ENCODE measurements at regions not wholly inside any gene's neighbourhood (a gene's known extent, or its start where the extent isn't known, plus 50 kb on each side); places are given as distances from the start of the nearest gene placed in this dataset.
"Not testable (repeated sequence)": the region's sequence is repeated elsewhere in the genome, so short reads cannot be mapped to it uniquely, and the experiment has no call there.

DNA sequence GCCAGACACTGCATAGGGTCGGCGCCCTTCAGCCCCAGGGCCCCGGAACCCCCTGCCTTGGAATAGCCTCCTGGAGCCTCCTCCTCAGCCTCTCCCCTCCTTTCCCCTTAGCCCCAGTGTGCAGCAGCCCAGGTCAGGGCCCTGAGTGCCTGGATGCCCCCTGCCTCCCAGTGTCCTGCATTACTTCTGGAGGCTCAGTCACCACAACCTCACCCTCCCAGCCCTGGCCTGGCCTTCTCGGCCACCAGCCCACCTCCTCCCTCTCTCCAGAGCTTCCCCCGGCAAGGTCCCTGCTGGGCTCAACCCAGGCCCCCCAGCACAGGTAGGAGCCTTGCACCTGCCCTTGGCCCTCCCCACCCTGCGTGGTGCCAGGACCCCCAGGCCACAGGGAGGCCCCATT lies 119.0 kb downstream of the TMEM121 start:
- H3K9me3 ChIP-seq (ENCODE audit: control insufficient read depth, low read depth, low read length), result peaks cover 28% of the 10 kb centered on the region
- H3K9ac ChIP-seq (ENCODE audit: low read length); H3K4me1 ChIP-seq (ENCODE audit: control insufficient read depth, low read depth, low read length); H3K36me3 ChIP-seq (ENCODE audit: control insufficient read depth, low read depth, low read length); H3K4me3 ChIP-seq (ENCODE audit: low read length); H3K27ac ChIP-seq (ENCODE audit: low read length); H3K27me3 ChIP-seq (ENCODE audit: control insufficient read depth, insufficient read depth, low read length): not testable (repeated sequence)

DNA sequence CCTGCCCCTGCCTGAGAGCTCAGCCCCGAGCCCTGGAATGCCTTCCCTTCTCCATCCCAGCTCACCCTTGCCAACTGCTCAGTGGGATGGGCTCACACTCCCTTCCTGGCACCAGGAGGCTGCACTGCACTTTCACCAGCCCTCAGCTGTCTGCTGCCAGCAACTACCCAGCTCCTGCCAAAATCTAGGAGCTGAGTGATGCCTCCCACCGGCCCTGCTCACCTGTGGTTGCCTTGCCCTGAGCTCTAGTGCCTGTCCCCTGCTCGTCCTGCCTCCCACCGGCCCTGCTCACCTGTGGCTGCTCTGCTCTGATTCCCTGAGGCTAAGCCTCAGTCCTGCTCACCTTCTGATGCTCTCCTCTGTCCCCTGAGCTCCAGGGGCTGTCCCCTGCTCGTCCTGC lies 119.8 kb downstream of the TMEM121 start:
- Histone ChIP-seq H3K27ac (ENCODE audit: low read length) (no peak overlapping the region), H3K4me1 (ENCODE audit: control insufficient read depth, low read depth, low read length) (no peaks in the 10 kb centered on the region), H3K36me3 (ENCODE audit: control insufficient read depth, low read depth, low read length) (no peaks in the 10 kb centered on the region), H3K4me3 (ENCODE audit: low read length) (no peak overlapping the region), H3K9ac (ENCODE audit: low read length) (no peak overlapping the region), H3K27me3 (ENCODE audit: control insufficient read depth, insufficient read depth, low read length) (no peaks in the 10 kb centered on the region), H3K9me3 (ENCODE audit: control insufficient read depth, low read depth, low read length) (peaks cover 30% of the 10 kb centered on the region)

DNA sequence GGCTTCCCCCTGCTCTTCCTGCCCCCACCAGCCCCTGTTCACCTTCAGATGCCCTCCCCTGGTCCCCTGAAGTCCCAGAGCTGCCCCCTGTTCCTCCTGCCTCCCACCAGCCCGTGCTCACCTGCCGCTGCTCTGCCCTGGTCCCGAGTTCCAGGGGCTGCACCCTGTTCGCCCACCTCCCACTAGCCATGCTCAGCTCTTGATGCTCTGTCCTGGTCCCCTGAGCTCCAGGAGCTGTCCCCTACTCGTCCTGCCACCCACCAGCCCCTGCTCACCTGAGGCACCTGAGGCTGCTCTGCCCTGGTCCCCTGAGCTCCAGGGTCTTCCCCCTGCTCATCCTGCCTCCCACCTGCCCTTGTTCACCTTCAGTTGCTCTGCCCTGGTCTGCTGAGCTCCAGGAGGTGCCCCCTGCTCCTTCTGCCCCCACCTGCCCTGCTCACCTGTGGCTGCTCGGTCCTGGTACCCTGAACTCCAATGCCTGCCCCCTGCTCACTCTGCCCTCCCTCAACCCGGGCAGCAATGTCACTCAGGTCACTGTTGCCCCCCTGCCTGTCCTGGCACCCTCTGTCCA lies 120.4 kb downstream of the TMEM121 start:
- H3K9me3 ChIP-seq (ENCODE audit: control insufficient read depth, low read depth, low read length), result peaks cover 30% of the 10 kb centered on the region
- not testable (repeated sequence) for H3K4me1 ChIP-seq (ENCODE audit: control insufficient read depth, low read depth, low read length)

DNA sequence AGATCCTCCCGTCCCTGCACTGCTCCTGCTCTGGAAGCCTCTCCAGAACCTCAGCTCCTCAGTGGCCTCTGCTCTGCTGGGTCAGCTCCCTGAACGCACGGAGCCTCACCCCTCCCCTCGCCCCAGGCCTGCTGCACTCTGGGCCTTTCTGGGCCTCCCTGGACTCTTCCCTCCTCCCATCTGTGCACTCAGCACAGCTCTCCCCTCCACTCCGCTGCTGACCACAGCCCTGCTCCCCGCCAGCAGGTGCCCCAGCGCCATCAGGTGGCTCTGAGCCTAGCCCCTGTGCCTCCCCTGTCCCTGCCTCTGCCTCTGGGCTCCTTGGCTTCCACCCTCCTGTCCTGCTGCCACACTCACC lies 121.0 kb downstream of the TMEM121 start:
- not testable (repeated sequence) for H3K27me3 ChIP-seq (ENCODE audit: control insufficient read depth, insufficient read depth, low read length); H3K27ac ChIP-seq (ENCODE audit: low read length); H3K4me1 ChIP-seq (ENCODE audit: control insufficient read depth, low read depth, low read length); H3K9ac ChIP-seq (ENCODE audit: low read length); H3K4me3 ChIP-seq (ENCODE audit: low read length); H3K36me3 ChIP-seq (ENCODE audit: control insufficient read depth, low read depth, low read length)
- H3K9me3 ChIP-seq (ENCODE audit: control insufficient read depth, low read depth, low read length), result peaks cover 30% of the 10 kb centered on the region

More for the DNA sequence above, 120.4 kb downstream of the TMEM121 start:
- not testable (repeated sequence) for H3K4me3 ChIP-seq (ENCODE audit: low read length); H3K9ac ChIP-seq (ENCODE audit: low read length); H3K27ac ChIP-seq (ENCODE audit: low read length); H3K27me3 ChIP-seq (ENCODE audit: control insufficient read depth, insufficient read depth, low read length); H3K36me3 ChIP-seq (ENCODE audit: control insufficient read depth, low read depth, low read length)

DNA sequence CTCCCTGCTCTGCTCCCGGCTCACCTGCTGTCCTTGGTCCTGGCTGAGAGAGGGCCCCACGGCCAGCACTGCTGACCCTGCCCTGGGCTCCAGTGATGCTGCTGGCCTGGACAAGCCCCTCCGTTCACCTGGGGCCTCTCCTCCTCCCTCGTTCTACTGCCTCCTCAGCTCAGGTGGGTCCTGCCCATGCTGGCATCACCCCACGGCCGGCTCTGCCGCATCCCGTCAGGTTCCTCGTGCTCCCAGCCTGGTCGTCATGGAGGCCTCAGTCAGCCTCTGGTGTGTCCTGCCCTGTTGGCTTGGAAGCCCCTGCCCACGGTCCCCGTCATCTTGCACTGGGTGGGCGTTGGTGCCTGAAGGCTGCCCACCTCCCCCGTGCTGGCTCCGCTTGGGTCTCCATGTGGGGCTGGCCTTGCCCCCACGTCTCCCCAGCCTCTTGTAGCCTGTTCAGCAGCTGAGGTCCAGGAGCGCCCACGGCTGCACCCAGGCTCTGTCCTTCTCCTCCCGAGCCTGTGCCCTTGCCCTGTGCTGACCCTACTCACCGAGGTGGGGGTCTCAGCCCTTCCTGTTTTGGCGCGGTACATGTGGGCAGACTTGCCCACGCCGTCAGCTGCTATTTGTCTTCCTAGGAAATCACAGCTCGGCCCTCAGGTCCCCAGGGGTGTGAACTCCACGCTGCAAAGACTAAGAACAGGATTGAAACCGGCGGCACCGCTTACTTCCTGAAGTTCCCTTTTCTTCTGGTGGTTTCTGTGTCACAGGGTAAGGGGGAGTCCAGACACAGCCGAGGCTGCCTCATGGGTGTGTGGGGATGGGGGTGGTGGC lies 121.6 kb downstream of the TMEM121 start:
- H3K36me3 ChIP-seq (ENCODE audit: control insufficient read depth, low read depth, low read length), result no peaks in the 10 kb centered on the region
- peaks cover 30% of the 10 kb centered on the region for H3K9me3 ChIP-seq (ENCODE audit: control insufficient read depth, low read depth, low read length)
- no peak overlapping the region for H3K27ac ChIP-seq (ENCODE audit: low read length)
- no peak overlapping the region for H3K9ac ChIP-seq (ENCODE audit: low read length)
- no peak overlapping the region for H3K4me3 ChIP-seq (ENCODE audit: low read length)
- no peaks in the 10 kb centered on the region for H3K27me3 ChIP-seq (ENCODE audit: control insufficient read depth, insufficient read depth, low read length)
- no peaks in the 10 kb centered on the region for H3K4me1 ChIP-seq (ENCODE audit: control insufficient read depth, low read depth, low read length)

DNA sequence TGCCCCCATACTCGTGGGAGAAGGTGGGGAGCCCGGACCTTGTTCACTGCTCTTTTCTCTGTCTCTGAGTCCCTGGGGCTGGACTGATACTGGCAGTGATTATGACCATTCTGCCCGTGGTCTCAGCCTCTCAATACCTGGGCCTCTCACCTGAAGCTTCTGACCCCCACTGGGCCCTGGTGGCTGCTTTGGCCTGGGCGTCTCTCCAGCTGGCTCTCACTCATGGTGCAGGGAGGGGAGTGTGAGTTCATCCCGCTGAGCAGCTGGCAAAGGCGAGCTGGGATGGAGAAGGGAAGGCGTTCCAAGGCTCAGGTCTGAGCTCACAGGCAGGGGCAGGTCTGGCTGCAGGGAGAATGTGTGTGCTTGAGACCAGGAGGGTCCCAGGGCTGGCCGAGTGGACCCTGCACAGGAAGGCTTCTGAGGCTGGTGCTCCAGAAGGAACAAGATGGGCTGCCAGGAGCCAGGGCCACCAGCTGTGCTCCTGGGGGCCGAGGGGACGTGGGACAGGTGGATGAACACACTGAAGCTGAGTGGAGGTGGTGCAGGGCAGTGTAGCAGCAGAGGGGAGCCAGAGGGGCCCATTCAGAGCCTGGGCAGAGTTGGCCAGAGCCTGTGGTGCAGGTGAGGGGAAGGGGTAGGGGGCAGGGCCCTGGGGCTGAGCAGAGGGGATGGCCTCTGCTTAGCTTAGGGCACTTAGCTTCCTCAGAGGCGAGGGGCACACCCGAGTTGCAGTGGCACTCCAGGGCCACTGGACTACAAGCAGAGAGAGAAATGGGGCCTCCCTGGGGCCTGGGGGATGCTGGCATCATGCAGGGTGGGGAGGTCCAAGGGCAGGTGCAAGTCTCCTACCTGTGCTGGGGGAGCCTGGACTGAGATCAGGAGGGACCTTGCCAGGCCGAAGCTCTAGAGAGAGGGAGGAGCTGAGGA lies 122.5 kb downstream of the TMEM121 start:
- not testable (repeated sequence) for H3K27ac ChIP-seq (ENCODE audit: low read length); H3K36me3 ChIP-seq (ENCODE audit: control insufficient read depth, low read depth, low read length); H3K4me1 ChIP-seq (ENCODE audit: control insufficient read depth, low read depth, low read length); H3K4me3 ChIP-seq (ENCODE audit: low read length); H3K27me3 ChIP-seq (ENCODE audit: control insufficient read depth, insufficient read depth, low read length); H3K9ac ChIP-seq (ENCODE audit: low read length)
- H3K9me3 ChIP-seq (ENCODE audit: control insufficient read depth, low read depth, low read length), result peaks cover 30% of the 10 kb centered on the region

DNA sequence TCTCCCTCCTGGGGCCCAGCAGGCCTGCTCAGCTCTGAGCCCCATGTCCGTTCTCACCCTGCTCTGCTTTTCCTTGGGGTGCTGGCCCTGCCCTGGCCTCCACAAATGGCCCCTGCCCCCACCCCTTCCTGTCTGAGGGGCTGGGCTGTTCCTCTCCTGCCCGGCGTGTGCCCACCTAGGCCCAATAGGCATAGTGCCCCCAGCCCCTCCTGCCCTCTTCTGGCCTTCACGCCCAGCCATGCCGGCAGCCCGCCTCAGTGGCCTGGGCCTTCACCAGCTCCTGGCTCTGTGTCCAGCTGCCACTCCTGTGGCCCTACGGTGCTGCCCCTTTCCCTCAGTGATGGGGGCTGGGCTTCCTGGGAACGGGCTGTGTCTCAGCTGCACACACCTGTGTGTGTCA lies 125.9 kb downstream of the TMEM121 start:
- H3K4me1 ChIP-seq (ENCODE audit: control insufficient read depth, low read depth, low read length); H3K9ac ChIP-seq (ENCODE audit: low read length); H3K4me3 ChIP-seq (ENCODE audit: low read length); H3K27ac ChIP-seq (ENCODE audit: low read length); H3K27me3 ChIP-seq (ENCODE audit: control insufficient read depth, insufficient read depth, low read length); H3K36me3 ChIP-seq (ENCODE audit: control insufficient read depth, low read depth, low read length): not testable (repeated sequence)
- H3K9me3 ChIP-seq (ENCODE audit: control insufficient read depth, low read depth, low read length), result peaks cover 30% of the 10 kb centered on the region

DNA sequence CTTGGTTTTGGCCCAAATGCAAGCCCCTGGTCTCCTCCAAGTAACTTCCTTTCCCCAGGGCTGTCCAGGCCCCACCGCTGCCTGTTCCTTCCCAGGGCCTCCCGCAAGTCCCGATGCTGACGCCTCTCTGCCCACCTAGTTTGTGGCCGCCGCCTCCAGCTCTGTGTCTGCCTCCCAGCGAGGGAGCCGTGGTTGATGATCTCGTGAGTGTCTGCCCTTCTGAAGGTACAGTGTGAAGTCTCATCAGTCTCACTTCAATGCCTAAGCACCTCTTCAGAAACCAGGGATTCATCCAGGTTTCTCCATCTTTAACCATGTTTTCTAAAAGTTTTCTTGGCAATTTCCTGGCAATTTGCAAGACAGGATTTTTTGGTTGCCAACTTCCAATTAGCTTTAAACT lies 127.5 kb downstream of the TMEM121 start:
- H3K27ac ChIP-seq (ENCODE audit: low read length); H3K4me1 ChIP-seq (ENCODE audit: control insufficient read depth, low read depth, low read length); H3K27me3 ChIP-seq (ENCODE audit: control insufficient read depth, insufficient read depth, low read length); H3K36me3 ChIP-seq (ENCODE audit: control insufficient read depth, low read depth, low read length); H3K4me3 ChIP-seq (ENCODE audit: low read length); H3K9ac ChIP-seq (ENCODE audit: low read length): not testable (repeated sequence)
- H3K9me3 ChIP-seq (ENCODE audit: control insufficient read depth, low read depth, low read length), result peaks cover 26% of the 10 kb centered on the region

DNA sequence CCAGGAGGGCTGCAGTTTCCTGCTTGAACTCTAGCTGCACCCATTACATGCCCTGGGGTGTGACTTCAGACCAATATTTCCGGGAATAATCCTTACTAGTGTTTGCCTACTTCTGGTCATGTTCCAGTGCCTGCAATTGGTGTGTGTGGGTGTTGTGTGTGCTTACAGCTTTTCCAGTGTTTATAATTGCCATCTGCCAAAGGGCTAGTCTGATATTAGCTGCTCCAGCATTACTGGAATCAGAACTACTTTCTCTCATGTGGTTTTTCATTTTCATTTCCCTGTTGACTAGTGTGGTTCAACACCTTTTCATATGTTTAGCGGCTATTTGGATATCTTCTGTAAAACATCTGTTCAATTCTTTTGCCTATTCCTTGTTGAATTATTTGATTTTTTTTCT lies 132.9 kb downstream of the TMEM121 start:
- not testable (repeated sequence) for H3K9ac ChIP-seq (ENCODE audit: low read length); H3K27me3 ChIP-seq (ENCODE audit: control insufficient read depth, insufficient read depth, low read length); H3K4me1 ChIP-seq (ENCODE audit: control insufficient read depth, low read depth, low read length); H3K36me3 ChIP-seq (ENCODE audit: control insufficient read depth, low read depth, low read length); H3K27ac ChIP-seq (ENCODE audit: low read length); H3K4me3 ChIP-seq (ENCODE audit: low read length)
- peaks cover 24% of the 10 kb centered on the region for H3K9me3 ChIP-seq (ENCODE audit: control insufficient read depth, low read depth, low read length)

DNA sequence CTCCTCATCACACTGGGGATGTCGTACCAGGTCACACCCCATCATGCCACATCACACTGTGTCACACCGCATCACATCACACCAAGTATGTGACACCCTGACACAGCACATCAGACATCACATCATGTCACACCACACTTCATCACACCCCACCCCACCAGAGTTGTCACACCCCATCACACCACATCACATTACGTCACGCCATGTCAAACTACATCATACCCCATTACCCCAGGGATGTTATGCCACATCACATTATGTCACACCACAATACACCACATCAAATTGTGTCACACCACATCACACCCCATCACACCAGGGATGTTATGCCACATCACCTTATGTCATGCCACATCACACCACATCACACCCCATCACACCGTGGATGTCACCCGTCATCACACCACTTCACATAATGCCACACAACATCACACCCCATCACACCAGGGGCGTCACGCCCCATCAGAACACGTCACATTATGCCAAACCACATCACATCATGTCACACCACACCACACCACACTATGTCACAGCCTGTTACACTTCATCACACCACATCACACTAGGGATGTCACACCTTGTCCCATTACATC lies 133.6 kb downstream of the TMEM121 start:
- no peaks in the 10 kb centered on the region for H3K4me1 ChIP-seq (ENCODE audit: control insufficient read depth, low read depth, low read length)
- H3K36me3 ChIP-seq (ENCODE audit: control insufficient read depth, low read depth, low read length), result no peaks in the 10 kb centered on the region
- H3K27ac ChIP-seq (ENCODE audit: low read length), result no peak overlapping the region
- no peak overlapping the region for H3K9ac ChIP-seq (ENCODE audit: low read length)
- no peaks in the 10 kb centered on the region for H3K27me3 ChIP-seq (ENCODE audit: control insufficient read depth, insufficient read depth, low read length)
- peaks cover 24% of the 10 kb centered on the region for H3K9me3 ChIP-seq (ENCODE audit: control insufficient read depth, low read depth, low read length)
- H3K4me3 ChIP-seq (ENCODE audit: low read length), result no peak overlapping the region

DNA sequence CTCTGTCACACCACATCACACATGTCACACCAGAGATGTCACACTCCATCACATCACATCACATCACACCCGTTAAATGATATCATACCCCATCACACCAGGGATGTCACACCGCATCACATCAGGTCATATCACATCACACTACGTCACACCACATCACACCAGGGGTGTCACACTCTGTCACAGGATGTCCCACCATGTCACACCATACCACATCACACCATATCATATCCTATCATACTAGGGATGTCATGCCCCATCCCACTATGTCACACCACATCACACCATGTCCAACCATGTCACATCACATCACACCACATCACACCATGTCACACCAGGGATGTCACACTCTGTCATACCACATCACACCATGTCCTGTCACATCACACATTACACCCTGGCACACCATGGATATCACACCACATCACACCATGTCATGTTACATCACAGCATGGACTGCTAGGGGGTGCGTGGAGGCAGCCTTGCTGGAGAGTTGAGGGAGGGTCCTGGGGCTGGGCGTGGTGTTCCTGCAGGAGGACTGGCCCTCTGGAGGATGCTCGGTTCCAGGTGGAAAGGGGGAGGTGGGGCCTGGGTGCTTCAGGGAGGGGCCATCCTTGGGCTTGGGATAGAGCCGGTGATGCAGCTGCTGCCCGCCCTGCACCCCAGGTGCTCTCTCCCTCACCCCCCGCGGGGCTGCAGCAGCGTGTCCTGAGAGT lies 134.6 kb downstream of the TMEM121 start:
- H3K9me3 ChIP-seq (ENCODE audit: control insufficient read depth, low read depth, low read length), result peaks cover 27% of the 10 kb centered on the region

More for the DNA sequence above, 134.6 kb downstream of the TMEM121 start:
- Histone ChIP-seq H3K4me1 (ENCODE audit: control insufficient read depth, low read depth, low read length) (no peaks in the 10 kb centered on the region), H3K27me3 (ENCODE audit: control insufficient read depth, insufficient read depth, low read length) (no peaks in the 10 kb centered on the region), H3K9ac (ENCODE audit: low read length) (no peak overlapping the region), H3K36me3 (ENCODE audit: control insufficient read depth, low read depth, low read length) (no peaks in the 10 kb centered on the region), H3K27ac (ENCODE audit: low read length) (no peak overlapping the region), H3K4me3 (ENCODE audit: low read length) (no peak overlapping the region)
